ENCODE measurements at regions not wholly inside any gene's neighbourhood (a gene's known extent, or its start where the extent isn't known, plus 50 kb on each side); places are given as distances from the start of the nearest gene placed in this dataset.
"Not testable (repeated sequence)": the region's sequence is repeated elsewhere in the genome, so short reads cannot be mapped to it uniquely, and the experiment has no call there.

GRCh38 chr1:224825525-224826000 is 103.9 kb upstream of the DNAH14 start:
- H3K4me1 ChIP-seq (ENCODE audit: low read depth), result no peaks in the 10 kb centered on the region

GRCh38 chr1:224828691-224829090 is 100.8 kb upstream of the DNAH14 start:
- Histone ChIP-seq H3K9me3 (ENCODE audit: low read depth) (no peaks in the 10 kb centered on the region), H3K27ac (no peak overlapping the region), H3K4me1 (ENCODE audit: low read depth) (no peaks in the 10 kb centered on the region), H3K4me3 (no peak overlapping the region), H3K36me3 (no peaks in the 10 kb centered on the region), H3K27me3 (no peaks in the 10 kb centered on the region)
- no peak for DNase-seq (ENCODE audit: low read depth in 1 of 2, low spot score in 1 of 2)
- TF ChIP-seq CTCF (IDR thresholded peaks at IDR 0.05; ENCODE audit: low read depth, low read length), result no peak

More at GRCh38 chr1:224825525-224826000, 103.9 kb upstream of the DNAH14 start:
- Histone ChIP-seq H3K27ac (no peak overlapping the region), H3K4me3 (no peak overlapping the region), H3K9me3 (ENCODE audit: low read depth) (no peaks in the 10 kb centered on the region), H3K27me3 (no peaks in the 10 kb centered on the region), H3K36me3 (no peaks in the 10 kb centered on the region)
- no peak for TF ChIP-seq CTCF (IDR thresholded peaks at IDR 0.05; ENCODE audit: low read depth, low read length)
- DNase-seq (ENCODE audit: low read depth in 1 of 2, low spot score in 1 of 2), result no peak

GRCh38 chr1:224831501-224831900 is 98.0 kb upstream of the DNAH14 start:
- no peaks in the 10 kb centered on the region for H3K36me3 ChIP-seq
- H3K9me3 ChIP-seq (ENCODE audit: low read depth), result no peaks in the 10 kb centered on the region
- no peak overlapping the region for H3K4me3 ChIP-seq
- no peak for TF ChIP-seq CTCF (IDR thresholded peaks at IDR 0.05; ENCODE audit: low read depth, low read length)
- H3K4me1 ChIP-seq (ENCODE audit: low read depth), result no peaks in the 10 kb centered on the region
- no peak for DNase-seq (ENCODE audit: low read depth in 1 of 2, low spot score in 1 of 2)
- no peak overlapping the region for H3K27ac ChIP-seq
- H3K27me3 ChIP-seq, result no peaks in the 10 kb centered on the region

GRCh38 chr1:224839648-224840300 is 89.7 kb upstream of the DNAH14 start:
- H3K27me3 ChIP-seq; H3K9me3 ChIP-seq (ENCODE audit: low read depth); H3K36me3 ChIP-seq; DNase-seq (ENCODE audit: low read depth in 1 of 2, low spot score in 1 of 2); H3K27ac ChIP-seq; H3K4me3 ChIP-seq; H3K4me1 ChIP-seq (ENCODE audit: low read depth): not testable (repeated sequence)

- not testable (repeated sequence) for H3K9me3 ChIP-seq (ENCODE audit: low read depth); H3K27ac ChIP-seq; H3K4me3 ChIP-seq; H3K4me1 ChIP-seq (ENCODE audit: low read depth); H3K27me3 ChIP-seq; H3K36me3 ChIP-seq; DNase-seq (ENCODE audit: low read depth in 1 of 2, low spot score in 1 of 2)
These were observed 87.7 kb upstream of the DNAH14 start for GRCh38 chr1:224841803-224842202.

- Histone ChIP-seq H3K36me3 (no peaks in the 10 kb centered on the region), H3K4me1 (ENCODE audit: low read depth) (no peaks in the 10 kb centered on the region), H3K9me3 (ENCODE audit: low read depth) (no peaks in the 10 kb centered on the region), H3K4me3 (no peak overlapping the region), H3K27ac (no peak overlapping the region), H3K27me3 (no peaks in the 10 kb centered on the region)
- no peak for TF ChIP-seq CTCF (IDR thresholded peaks at IDR 0.05; ENCODE audit: low read depth, low read length)
- no peak for DNase-seq (ENCODE audit: low read depth in 1 of 2, low spot score in 1 of 2)
These were observed 83.2 kb upstream of the DNAH14 start for GRCh38 chr1:224846119-224846907.

Data from cardiac muscle cell (in vitro differentiated cells and primary cell).